ENCODE measurements at regions not wholly inside any gene's neighbourhood (a gene's known extent, or its start where the extent isn't known, plus 50 kb on each side); places are given as distances from the start of the nearest gene placed in this dataset.
"Not testable (repeated sequence)": the region's sequence is repeated elsewhere in the genome, so short reads cannot be mapped to it uniquely, and the experiment has no call there.

- DNase-seq: no peak
These were observed 411.8 kb upstream of the ASIC2 start for GRCh38 chr17:33704856-33705255.

GRCh38 chr17:33709881-33710280 is 416.8 kb upstream of the ASIC2 start:
- DNase-seq: no peak

- no peak for DNase-seq
These were observed 419.0 kb upstream of the ASIC2 start for GRCh38 chr17:33712120-33712519.

GRCh38 chr17:33716957-33717356 is 423.9 kb upstream of the ASIC2 start:
- DNase-seq: no peak

- not testable (repeated sequence) for DNase-seq
These were observed 430.6 kb upstream of the ASIC2 start for GRCh38 chr17:33723736-33724135.

- peak; percentile 66 for DNase-seq
These were observed 432.7 kb upstream of the ASIC2 start for GRCh38 chr17:33725675-33726271.

- no peak for DNase-seq
These were observed 437.0 kb upstream of the ASIC2 start for GRCh38 chr17:33730131-33730530.

- DNase-seq: peak; percentile 15
These were observed 439.0 kb upstream of the ASIC2 start for GRCh38 chr17:33732116-33732515.

- DNase-seq: no peak
These were observed 446.6 kb upstream of the ASIC2 start for GRCh38 chr17:33739714-33740113.

GRCh38 chr17:33745047-33745760 is 452.1 kb upstream of the ASIC2 start:
- DNase-seq: no peak

GRCh38 chr17:33749171-33749570 is 456.1 kb upstream of the ASIC2 start:
- no peak for DNase-seq

GRCh38 chr17:33750943-33751701 is 458.0 kb upstream of the ASIC2 start:
- peak; percentile 73 for DNase-seq

GRCh38 chr17:33751702-33752065 is 458.6 kb upstream of the ASIC2 start:
- no peak for DNase-seq

- no peak for DNase-seq
These were observed 460.4 kb upstream of the ASIC2 start for GRCh38 chr17:33753452-33753851.

- DNase-seq: no peak
These were observed 462.9 kb upstream of the ASIC2 start for GRCh38 chr17:33756021-33756420.

- DNase-seq: no peak
These were observed 472.8 kb upstream of the ASIC2 start for GRCh38 chr17:33765871-33766270.

GRCh38 chr17:33766721-33767120 is 473.6 kb upstream of the ASIC2 start:
- DNase-seq: no peak

- DNase-seq: no peak
These were observed 476.0 kb upstream of the ASIC2 start for GRCh38 chr17:33769066-33769465.

GRCh38 chr17:33776304-33776703 is 478.8 kb upstream of the CCL2 start:
- DNase-seq: no peak

GRCh38 chr17:33776903-33777302 is 478.2 kb upstream of the CCL2 start:
- DNase-seq: no peak

- no peak for DNase-seq
These were observed 477.4 kb upstream of the CCL2 start for GRCh38 chr17:33777674-33778073.

- DNase-seq: no peak
These were observed 476.4 kb upstream of the CCL2 start for GRCh38 chr17:33778505-33779233.

- DNase-seq: peak; percentile 73
These were observed 475.9 kb upstream of the CCL2 start for GRCh38 chr17:33779234-33779591.
